MM.1S (cell line): ENCODE measurements at regions not wholly inside any gene's neighbourhood (a gene's known extent, or its start where the extent isn't known, plus 50 kb on each side); places are given as distances from the start of the nearest gene placed in this dataset.

Experiments used
- DNase-seq: peaks from one replicate; pipeline ENCODE4 v3.0.0-alpha.2; 2015
- H2AFZ ChIP-seq: fragments of 300-600 bp; sonication (generic); 2 replicates; pipeline ENCODE4 v1.6.0; 2016; ENCODE audit warnings: antibody characterized with exemption, low read length
- H3F3A ChIP-seq: fragments of 300-600 bp; sonication (generic); 2 replicates; pipeline ENCODE4 v1.6.1; 2016; ENCODE audit warnings: mild to moderate bottlenecking, antibody characterized with exemption, low read length, moderate library complexity, mixed read lengths; ENCODE audit not compliant: insufficient read depth
- H3K27ac ChIP-seq: fragments of 300-600 bp; sonication (generic); 2 replicates; pipeline ENCODE4 v1.5.1; 2016; ENCODE audit warnings: mild to moderate bottlenecking, low read length
- H3K27me3 ChIP-seq: fragments of 300-600 bp; sonication (generic); replicated peaks from 2 replicates; pipeline ENCODE4 v1.6.0; 2016; ENCODE audit warnings: low read length; ENCODE audit not compliant: insufficient read depth
- H3K36me3 ChIP-seq: fragments of 300-600 bp; sonication (generic); replicated peaks from 2 replicates; pipeline ENCODE4 v1.6.1; 2016; ENCODE audit warnings: mild to moderate bottlenecking, low read length, mixed read lengths; ENCODE audit not compliant: insufficient read depth
- H3K4me1 ChIP-seq: fragments of 300-600 bp; sonication (generic); 2 replicates; pipeline ENCODE4 v1.6.1; 2016; ENCODE audit warnings: low read length, mixed read lengths
- H3K4me2 ChIP-seq: fragments of 300-600 bp; sonication (generic); 2 replicates; pipeline ENCODE4 v1.6.0; 2016; ENCODE audit warnings: low read depth, low read length
- H3K4me3 ChIP-seq: fragments of 300-600 bp; sonication (generic); 2 replicates; pipeline ENCODE4 v1.5.1; 2016; ENCODE audit warnings: low read length, mixed read lengths
- H3K79me2 ChIP-seq: fragments of 300-600 bp; sonication (generic); 2 replicates; pipeline ENCODE4 v1.6.1; 2016; ENCODE audit warnings: mixed run types, low read length, mixed read lengths
- H3K9ac ChIP-seq: fragments of 300-600 bp; sonication (generic); 2 replicates; pipeline ENCODE4 v1.6.1; 2016; ENCODE audit warnings: low read length, mixed read lengths
- H3K9me2 ChIP-seq: fragments of 300-600 bp; sonication (generic); replicated peaks from 2 replicates; pipeline ENCODE4 v1.6.1; 2016; ENCODE audit warnings: mild to moderate bottlenecking, low read length, mixed read lengths; ENCODE audit not compliant: insufficient read depth
- H3K9me3 ChIP-seq: fragments of 300-600 bp; sonication (generic); replicated peaks from 2 replicates; pipeline ENCODE4 v1.6.1; 2016; ENCODE audit warnings: mild to moderate bottlenecking, low read length, mixed read lengths; ENCODE audit not compliant: insufficient read depth
- H4K20me1 ChIP-seq: fragments of 300-600 bp; sonication (generic); 2 replicates; pipeline ENCODE4 v1.6.1; 2016; ENCODE audit warnings: mild to moderate bottlenecking, low read length, moderate library complexity, mixed read lengths; ENCODE audit not compliant: insufficient read depth
- EZH2 ChIP-seq: fragments of 300-600 bp; sonication (generic); optimal IDR thresholded peaks from 2 replicates; pipeline ENCODE3; 2017; ENCODE audit warnings: low read depth, mild to moderate bottlenecking, antibody characterized with exemption, low read length, mixed read lengths
- EZH2phosphoT487 ChIP-seq: fragments of 300-600 bp; sonication (generic); IDR thresholded peaks from 2 replicates; pipeline ENCODE4 v1.6.1; 2018; ENCODE audit warnings: antibody characterized with exemption, low read length
- TF ChIP-seq, protein P1 (sequence below): fragments of 300-600 bp; sonication (generic); IDR thresholded peaks from 2 replicates; pipeline ENCODE4 v1.5.1; 2016; ENCODE audit warnings: antibody characterized with exemption, low read length, mixed read lengths

DNA sequence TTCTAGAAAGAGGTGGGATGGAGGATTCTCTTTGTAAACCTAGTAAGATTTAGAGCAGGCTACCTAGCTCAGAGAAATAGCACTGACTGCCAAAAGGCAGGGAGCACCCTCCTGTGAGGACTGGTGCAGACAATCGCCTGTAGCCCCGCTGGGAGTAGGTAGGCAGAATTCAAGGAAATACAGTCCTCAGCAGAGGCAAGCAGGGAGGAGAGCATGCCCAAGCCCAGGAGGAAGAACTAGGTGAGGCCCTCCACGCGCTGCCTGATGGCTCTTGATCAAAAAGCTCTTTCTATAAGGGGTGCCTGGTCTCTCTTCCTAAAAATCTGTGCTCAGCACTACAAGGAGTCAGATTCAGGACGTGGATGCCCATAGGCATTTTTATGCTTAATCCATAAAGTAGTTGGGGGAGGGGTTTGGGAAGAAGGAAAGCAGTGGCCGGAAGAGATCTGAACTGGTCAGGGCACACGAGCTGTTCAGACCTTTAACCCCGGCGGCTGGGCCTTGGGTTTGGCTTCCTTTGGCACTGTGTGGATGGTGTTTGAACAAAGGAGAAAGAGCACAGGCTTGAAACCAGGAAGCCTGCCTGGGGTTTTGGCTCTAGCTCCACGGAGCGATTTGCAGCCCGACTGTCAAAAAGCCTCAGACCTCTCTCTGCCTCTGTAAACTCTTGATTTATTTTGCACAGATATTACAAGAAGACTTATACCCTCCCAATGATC is 320.6 kb downstream of the FOXO1 start:
- Histone ChIP-seq H3K27me3 (no peaks in the 10 kb centered on the region), H3K4me2 (no peak overlapping the region)

DNA sequence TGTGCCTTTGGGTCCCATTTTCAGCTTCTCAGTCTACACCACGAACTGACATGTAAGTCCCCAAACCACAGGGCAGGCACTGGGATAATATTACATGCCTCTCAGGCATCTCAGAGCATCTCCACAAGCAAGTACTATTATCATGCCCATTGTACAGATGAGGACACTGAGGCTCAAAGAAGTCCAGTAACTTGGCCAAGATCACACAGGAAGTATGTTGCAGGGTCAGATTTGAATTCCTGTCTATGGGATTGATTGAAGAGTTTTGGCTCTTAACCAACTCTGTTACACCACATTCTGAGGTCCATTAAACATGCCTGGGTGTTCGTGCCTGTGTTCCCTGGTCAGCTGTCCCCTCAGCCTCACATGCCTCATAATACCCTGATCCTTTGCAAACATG is 319.8 kb downstream of the FOXO1 start:
- Histone ChIP-seq H3K4me3 (no peak overlapping the region), H3K9me2 (no peaks in the 10 kb centered on the region)

More for the DNA sequence above, 320.6 kb downstream of the FOXO1 start:
- H3K4me1 ChIP-seq = no peaks in the 10 kb centered on the region
- TF ChIP-seq EZH2phosphoT487 = no peak
- no peak overlapping the region for H2AFZ ChIP-seq
- no peaks in the 10 kb centered on the region for H3K79me2 ChIP-seq
- no peak overlapping the region for H3K27ac ChIP-seq
- DNase-seq = no peak
- no peaks in the 10 kb centered on the region for H3K9me2 ChIP-seq
- no peaks in the 10 kb centered on the region for H3K9me3 ChIP-seq
- H3K4me3 ChIP-seq = no peak overlapping the region
- no peaks in the 10 kb centered on the region for H3F3A ChIP-seq
- no peaks in the 10 kb centered on the region for H4K20me1 ChIP-seq
- no peaks in the 10 kb centered on the region for H3K36me3 ChIP-seq
- H3K9ac ChIP-seq = no peak overlapping the region

DNA sequence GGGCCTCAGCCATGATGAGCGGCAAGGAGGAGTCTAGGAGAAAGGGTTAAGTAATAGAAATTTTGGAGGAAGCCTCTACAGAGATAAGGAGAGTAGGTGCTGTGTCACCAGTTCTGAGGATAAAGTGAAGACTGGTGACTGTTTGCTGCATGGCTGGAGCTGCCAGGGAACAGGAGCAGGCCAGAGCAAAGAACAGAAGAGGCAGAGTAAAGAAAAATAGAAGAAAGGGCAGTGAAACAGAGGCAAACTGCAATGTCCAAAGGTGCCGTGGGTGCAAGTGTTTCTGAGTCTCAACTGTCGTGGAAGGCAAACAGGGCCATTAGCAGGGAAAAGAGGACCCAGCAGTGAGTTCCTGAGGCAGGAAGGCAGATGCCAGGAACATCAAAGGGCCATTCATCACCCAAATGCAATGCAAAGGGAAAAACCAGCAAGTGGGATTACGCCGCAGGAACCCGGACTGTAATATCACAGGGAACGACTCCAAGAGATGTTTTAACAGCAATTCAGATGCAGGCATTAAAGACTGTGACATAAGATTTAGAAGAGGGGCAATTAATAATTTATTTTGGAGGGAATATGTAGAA is 318.3 kb downstream of the FOXO1 start:
- H3K9me3 ChIP-seq = no peaks in the 10 kb centered on the region
- DNase-seq = no peak
- no peak overlapping the region for H3K9ac ChIP-seq
- H3K79me2 ChIP-seq = no peaks in the 10 kb centered on the region
- H3K36me3 ChIP-seq = no peaks in the 10 kb centered on the region
- H3K4me3 ChIP-seq = no peak overlapping the region
- H3F3A ChIP-seq = no peaks in the 10 kb centered on the region
- TF ChIP-seq EZH2phosphoT487 = no peak
- TF ChIP-seq, protein P1, sequence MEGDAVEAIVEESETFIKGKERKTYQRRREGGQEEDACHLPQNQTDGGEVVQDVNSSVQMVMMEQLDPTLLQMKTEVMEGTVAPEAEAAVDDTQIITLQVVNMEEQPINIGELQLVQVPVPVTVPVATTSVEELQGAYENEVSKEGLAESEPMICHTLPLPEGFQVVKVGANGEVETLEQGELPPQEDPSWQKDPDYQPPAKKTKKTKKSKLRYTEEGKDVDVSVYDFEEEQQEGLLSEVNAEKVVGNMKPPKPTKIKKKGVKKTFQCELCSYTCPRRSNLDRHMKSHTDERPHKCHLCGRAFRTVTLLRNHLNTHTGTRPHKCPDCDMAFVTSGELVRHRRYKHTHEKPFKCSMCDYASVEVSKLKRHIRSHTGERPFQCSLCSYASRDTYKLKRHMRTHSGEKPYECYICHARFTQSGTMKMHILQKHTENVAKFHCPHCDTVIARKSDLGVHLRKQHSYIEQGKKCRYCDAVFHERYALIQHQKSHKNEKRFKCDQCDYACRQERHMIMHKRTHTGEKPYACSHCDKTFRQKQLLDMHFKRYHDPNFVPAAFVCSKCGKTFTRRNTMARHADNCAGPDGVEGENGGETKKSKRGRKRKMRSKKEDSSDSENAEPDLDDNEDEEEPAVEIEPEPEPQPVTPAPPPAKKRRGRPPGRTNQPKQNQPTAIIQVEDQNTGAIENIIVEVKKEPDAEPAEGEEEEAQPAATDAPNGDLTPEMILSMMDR = no peak
- no peak for TF ChIP-seq EZH2
- no peaks in the 10 kb centered on the region for H4K20me1 ChIP-seq
- H3K4me2 ChIP-seq = no peak overlapping the region
- H3K9me2 ChIP-seq = no peaks in the 10 kb centered on the region
- no peak overlapping the region for H3K27ac ChIP-seq
- no peaks in the 10 kb centered on the region for H3K27me3 ChIP-seq
- no peaks in the 10 kb centered on the region for H3K4me1 ChIP-seq
- no peak overlapping the region for H2AFZ ChIP-seq

More for the DNA sequence above, 319.8 kb downstream of the FOXO1 start:
- Histone ChIP-seq H3K27ac (no peak overlapping the region), H3K27me3 (no peaks in the 10 kb centered on the region), H3F3A (no peaks in the 10 kb centered on the region), H3K79me2 (no peaks in the 10 kb centered on the region), H2AFZ (no peak overlapping the region), H3K9me3 (no peaks in the 10 kb centered on the region), H3K4me1 (no peaks in the 10 kb centered on the region), H3K36me3 (no peaks in the 10 kb centered on the region), H3K4me2 (no peak overlapping the region), H4K20me1 (no peaks in the 10 kb centered on the region), H3K9ac (no peak overlapping the region)
- no peak for DNase-seq
- TF ChIP-seq, protein P1 = no peak
- TF ChIP-seq EZH2 (no peak), EZH2phosphoT487 (no peak)
